GM21737 (cell line): ENCODE measurements at regions not wholly inside any gene's neighbourhood (a gene's known extent, or its start where the extent isn't known, plus 50 kb on each side); places are given as distances from the start of the nearest gene placed in this dataset.
"Not testable (repeated sequence)": the region's sequence is repeated elsewhere in the genome, so short reads cannot be mapped to it uniquely, and the experiment has no call there.

ENCODE experiments used
- ATAC-seq: cut with Tn5 transposase; IDR thresholded peaks from one replicate; pipeline ENCODE4 v1.9.1; 2021; ENCODE audit warnings: mild to moderate bottlenecking, moderate library complexity; ENCODE audit not compliant: unreplicated experiment

DNA sequence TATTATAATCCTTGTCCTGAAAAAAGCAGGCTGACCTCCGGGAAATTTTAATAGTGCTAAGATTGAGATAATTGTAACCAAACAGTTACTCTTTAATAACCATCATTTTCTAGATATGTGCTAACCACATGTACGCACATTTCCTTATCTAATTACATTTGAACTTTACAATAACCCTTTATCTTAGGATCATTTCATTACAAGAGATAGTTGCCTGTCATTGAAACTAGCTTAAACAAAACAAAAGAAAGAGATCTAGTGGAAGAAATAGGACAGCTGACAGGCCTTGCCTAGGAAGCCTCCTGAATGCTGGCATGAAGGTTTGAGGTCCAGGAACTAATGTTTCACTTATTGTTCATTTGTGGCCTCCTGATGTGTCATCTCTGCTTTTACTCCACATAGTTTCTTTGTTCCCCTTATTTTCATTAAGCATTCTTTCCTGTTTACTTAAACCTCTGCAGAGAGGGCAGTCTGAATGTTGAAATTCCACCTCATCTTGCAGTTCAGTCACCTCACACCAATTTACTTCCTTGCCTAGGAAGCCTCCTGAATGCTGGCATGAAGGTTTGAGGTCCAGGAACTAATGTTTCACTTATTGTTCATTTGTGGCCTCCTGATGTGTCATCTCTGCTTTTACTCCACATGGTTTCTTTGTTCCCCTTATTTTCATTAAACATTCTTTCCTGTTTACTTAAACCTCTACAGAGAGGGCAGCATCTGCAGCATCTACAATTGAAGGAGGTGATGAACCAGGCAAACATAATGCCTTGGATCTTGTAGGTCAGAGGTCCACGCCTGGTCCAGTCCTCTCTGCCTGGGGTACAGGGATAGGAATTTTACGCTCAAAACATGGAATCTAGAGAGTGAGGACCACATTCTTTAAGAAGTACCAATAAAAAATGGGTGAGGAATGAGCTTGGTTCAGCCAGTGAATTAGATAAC lies 247.5 kb downstream of the SPATA31A6 start:
- ATAC-seq, result not testable (repeated sequence)

DNA sequence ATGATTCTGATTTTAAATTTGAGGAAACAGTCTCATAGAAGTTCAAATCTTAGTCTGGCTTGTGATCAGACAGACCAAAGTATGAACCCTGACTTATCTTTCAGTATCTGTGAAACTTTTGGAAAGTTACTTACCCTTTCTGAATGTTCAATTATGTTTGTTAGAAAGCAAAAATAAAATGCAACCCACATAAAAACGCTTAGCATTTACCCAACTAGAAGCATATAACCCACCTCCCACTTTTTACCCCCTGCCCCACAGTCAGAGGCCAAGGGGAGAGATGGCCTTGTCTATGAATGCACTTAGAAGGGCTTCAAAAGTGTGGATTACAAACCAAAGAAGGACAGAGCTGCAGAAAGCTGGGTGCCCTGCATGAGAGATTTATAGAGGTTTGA lies 248.2 kb downstream of the SPATA31A6 start:
- not testable (repeated sequence) for ATAC-seq

DNA sequence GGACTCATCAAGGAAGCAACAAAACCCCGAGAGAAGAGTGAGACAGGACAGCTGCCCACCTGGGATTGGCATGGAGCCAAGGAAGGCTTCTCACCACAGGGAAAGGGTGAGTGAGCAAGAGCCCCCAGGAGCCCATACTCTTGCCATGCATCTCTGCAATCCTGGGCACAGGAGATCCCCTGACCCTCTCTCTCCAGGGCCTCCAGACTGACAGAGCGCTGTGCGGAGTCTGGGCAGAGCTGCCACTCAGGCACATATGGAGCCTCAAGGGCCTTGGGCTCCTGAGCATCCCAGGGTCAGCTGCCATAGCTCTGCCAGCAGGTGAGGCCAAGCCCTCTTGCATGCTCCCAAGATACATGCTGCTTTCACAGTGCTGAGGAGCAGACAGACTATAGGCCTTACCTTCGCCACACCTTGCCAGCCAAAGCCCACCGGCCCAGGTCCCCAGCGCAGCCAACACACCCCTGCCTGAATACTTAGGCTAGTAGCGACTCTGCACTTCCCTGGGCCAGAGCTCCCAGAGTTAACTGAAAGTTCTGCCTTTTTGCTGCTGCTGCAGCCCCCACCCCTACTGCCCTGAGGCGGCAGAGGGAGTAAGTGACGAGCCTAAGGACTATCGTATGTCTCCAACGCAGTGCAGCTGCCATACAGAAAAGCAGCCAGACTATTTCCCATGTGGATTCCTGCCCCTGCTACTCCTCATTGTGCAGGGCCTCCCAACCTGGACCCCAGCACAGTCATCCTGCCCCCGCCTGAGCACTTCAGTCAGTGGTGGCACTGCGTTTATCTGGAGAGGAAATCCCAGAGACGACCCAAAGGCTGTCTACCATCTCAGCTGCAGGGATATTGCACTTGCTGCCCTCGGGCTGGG lies 251.6 kb downstream of the SPATA31A6 start:
- ATAC-seq, result not testable (repeated sequence)

- ATAC-seq, result not testable (repeated sequence)
These were observed 252.4 kb downstream of the SPATA31A6 start for GRCh38 chr9:42435715-42436342.

DNA sequence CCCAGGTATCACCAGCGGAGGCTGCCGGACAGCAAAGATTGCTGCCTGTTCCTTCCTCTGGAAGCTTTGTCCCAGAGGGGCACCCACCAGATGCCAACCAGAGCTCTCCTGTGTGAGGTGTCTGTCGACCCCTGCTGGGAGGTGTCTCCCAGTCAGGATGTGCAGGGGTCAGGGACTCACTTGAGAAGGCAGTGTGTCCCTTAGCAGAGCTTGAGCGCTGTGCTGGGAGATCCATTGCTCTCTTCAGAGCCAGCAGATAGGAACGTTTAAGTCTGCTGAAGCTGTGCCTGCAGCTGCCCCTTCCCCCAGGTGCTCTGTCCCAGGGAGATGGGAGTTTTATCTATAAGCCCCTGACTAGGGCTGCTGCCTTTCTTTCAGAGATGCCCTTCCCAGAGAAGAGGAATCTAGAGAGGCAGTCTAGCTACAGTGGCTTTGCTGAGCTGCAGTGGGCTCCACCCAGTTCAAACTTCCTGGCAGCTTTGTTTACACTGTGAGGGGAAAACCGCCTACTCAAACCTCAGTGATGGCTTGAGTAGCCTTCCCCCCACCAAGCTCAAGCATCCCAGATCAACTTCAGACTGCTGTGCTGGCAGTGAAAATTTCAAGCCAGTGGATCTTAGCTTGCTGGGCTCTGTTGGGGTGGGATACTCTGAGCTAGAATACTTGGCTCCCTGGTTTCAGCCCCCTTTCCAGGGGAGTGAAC lies 253.7 kb downstream of the SPATA31A6 start:
- ATAC-seq, result peak; percentile 56

GRCh38 chr9:42442680-42443079 lies 259.2 kb downstream of the SPATA31A6 start:
- peak; percentile 30 for ATAC-seq

- peak; percentile 85 for ATAC-seq
These were observed 260.0 kb downstream of the SPATA31A6 start for GRCh38 chr9:42443414-42443813.

DNA sequence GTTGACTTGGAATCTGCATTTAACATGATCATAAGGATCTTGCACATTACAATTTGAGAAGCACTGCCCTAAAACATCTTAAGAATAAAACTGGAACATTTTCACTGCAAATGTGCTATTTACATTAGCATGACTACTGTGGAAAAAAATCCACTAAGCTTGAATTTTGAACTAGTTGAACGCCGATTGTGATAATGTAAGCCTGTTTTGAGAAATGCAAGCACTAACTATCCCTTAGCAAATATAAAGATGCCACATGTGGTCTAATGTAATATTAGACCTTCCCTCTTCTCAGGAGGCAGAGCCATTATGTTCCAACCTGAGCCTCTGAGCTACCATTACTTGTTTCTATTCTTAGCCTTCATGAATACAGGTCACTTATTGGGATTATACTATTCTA lies 278.0 kb downstream of the SPATA31A6 start:
- not testable (repeated sequence) for ATAC-seq

GRCh38 chr9:42461863-42462262 lies 278.4 kb downstream of the SPATA31A6 start:
- ATAC-seq, result not testable (repeated sequence)

- ATAC-seq, result not testable (repeated sequence)
These were observed 280.5 kb downstream of the SPATA31A6 start for GRCh38 chr9:42463981-42464380.

- not testable (repeated sequence) for ATAC-seq
These were observed 287.1 kb downstream of the SPATA31A6 start for GRCh38 chr9:42470577-42470976.

- ATAC-seq, result not testable (repeated sequence)
These were observed 307.5 kb downstream of the SPATA31A6 start for GRCh38 chr9:42490989-42491388.

GRCh38 chr9:42502620-42503264 lies 319.3 kb downstream of the SPATA31A6 start:
- ATAC-seq, result not testable (repeated sequence)

GRCh38 chr9:42508111-42508510 lies 324.7 kb downstream of the SPATA31A6 start:
- ATAC-seq, result not testable (repeated sequence)

DNA sequence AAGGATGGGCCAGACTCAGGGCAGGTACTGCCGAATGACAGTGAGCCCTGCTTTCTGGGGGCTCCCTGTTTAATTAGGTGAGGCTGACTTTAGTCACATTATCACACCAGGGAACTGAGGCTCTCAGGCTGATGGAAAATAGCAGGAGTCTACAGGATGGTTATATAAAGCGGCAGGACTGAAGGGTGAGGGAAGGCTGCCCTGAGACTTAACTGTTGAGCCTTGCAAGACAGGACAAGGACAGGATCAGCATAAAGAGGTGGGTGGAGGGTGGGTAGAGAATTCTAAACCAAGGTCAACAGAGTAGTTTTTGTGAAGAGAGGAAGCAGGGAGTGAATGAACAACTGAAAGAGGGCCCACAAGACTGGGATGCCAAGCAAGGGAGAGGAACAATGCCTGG lies 330.1 kb downstream of the SPATA31A6 start:
- ATAC-seq, result not testable (repeated sequence)

DNA sequence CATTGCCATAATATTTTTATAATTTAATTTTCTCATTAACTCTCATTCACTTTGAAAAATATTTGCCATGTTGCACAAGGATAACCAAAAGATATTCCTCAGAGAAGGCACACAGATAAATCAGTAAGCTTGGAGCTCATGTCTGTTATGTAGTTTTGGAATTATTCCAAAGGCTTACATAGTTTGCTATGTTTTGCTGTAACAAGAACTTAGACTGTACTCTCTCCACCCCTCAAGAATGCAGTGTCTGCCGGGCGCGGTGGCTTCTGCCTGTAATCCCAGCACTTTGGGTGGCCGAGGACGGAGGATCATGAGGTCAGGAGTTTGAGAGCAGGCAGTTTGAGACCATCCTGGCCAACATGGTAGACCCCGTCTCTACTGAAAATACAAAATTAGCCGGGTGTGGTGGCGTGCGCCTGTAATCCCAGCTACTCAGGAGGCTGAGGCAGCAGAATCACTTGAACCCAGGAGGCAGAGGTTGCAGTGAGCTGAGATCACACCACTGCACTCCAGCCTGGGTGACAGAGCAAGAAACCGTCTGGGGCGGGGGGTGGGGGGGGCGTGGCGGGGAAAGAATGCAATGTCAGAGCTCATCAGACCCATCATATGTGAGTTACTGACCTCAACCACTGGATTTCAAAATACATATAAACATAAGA lies 351.0 kb downstream of the SPATA31A6 start:
- ATAC-seq, result not testable (repeated sequence)

GRCh38 chr9:42534984-42535325 lies 351.5 kb downstream of the SPATA31A6 start:
- ATAC-seq, result peak; percentile 55

GRCh38 chr9:42550789-42551357 lies 367.4 kb downstream of the SPATA31A6 start:
- ATAC-seq, result peak; percentile 59

GRCh38 chr9:42568530-42568929 lies 385.1 kb downstream of the SPATA31A6 start:
- ATAC-seq, result not testable (repeated sequence)
